ENCODE measurements at regions not wholly inside any gene's neighbourhood (a gene's known extent, or its start where the extent isn't known, plus 50 kb on each side); places are given as distances from the start of the nearest gene placed in this dataset.

- no peak overlapping the region for H3K27ac ChIP-seq
- TF ChIP-seq CTCF (conservative IDR thresholded peaks at IDR 0.05): no peak
Measured at GRCh38 chr13:107884564-107884963, 330.8 kb downstream of the LIG4 start.

DNA sequence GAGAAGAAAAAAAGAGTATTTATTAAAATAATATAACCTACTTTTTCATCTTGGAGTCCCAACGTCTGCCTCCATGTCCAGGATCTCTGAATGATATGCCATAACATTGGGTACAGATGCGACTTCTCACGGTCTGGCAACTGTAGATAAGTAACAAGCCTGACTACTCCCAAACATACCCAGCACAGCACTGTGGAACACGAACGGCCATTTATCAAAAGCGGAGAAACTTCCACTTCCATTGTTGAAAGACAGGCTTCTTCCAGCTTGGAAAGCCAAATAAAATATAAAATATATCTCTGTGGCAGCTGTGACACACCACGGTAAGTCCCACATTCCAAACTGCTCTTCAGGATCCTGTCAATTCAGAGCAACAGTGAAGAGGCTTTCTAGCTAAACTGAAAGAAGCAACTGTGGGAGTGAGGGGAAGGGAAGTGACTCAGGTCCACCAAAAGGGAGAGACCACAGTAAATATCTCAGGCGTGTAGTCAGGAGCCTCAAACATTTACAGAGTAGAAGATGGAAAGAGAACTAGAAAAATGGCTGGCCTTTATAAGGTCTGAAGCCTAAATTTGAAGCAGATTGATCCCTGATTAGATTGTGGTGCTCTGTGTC, 331.7 kb downstream of the LIG4 start:
- H3K27ac ChIP-seq: no peak overlapping the region
- no peak for TF ChIP-seq CTCF (conservative IDR thresholded peaks at IDR 0.05)

- no peak overlapping the region for H3K27ac ChIP-seq
- TF ChIP-seq CTCF (conservative IDR thresholded peaks at IDR 0.05): no peak
Measured at GRCh38 chr13:107882708-107883560, 332.4 kb downstream of the LIG4 start.

DNA sequence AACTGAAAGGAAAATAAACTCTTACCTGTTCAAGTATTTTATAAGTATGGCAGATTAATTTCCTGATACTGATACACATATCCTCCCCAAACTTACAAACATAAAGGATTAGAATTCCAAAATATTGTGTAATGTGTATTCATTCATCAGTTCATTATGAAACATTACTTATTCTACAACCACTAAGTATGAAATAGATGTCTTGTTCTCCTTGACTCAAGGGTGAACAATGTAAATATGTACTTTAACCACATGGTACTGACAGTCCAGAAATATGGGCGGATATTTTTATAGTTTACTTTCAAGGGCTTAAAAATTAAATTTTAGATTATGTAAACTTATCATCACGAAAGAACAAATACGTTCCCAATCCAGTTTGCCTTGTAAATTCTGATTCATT, 334.0 kb downstream of the LIG4 start:
- no peak for TF ChIP-seq CTCF (conservative IDR thresholded peaks at IDR 0.05)
- H3K27ac ChIP-seq: no peak overlapping the region

- TF ChIP-seq CTCF (conservative IDR thresholded peaks at IDR 0.05): no peak
- H3K27ac ChIP-seq: no peak overlapping the region
Measured at GRCh38 chr13:107874456-107874855, 340.9 kb downstream of the LIG4 start.

DNA sequence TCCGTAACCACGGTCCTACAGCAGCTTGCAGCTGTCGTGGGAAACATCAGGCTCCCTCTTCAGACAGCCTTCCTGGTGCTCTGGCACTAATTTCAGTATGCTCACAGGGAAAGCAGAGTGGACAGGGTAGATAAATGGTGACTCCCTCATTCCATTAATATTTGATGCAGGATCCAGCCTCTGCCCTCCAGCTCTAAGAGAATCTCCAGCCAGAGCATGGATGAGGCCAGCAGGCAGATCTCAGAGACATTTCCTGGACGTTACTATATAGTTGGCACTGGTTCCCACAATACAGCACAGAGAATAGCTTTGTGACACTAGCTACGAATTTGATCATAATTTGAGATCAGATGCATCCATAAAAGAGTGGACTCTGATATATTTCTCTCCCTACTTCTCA, 341.4 kb downstream of the LIG4 start:
- no peak for TF ChIP-seq CTCF (conservative IDR thresholded peaks at IDR 0.05)
- H3K27ac ChIP-seq: no peak overlapping the region

DNA sequence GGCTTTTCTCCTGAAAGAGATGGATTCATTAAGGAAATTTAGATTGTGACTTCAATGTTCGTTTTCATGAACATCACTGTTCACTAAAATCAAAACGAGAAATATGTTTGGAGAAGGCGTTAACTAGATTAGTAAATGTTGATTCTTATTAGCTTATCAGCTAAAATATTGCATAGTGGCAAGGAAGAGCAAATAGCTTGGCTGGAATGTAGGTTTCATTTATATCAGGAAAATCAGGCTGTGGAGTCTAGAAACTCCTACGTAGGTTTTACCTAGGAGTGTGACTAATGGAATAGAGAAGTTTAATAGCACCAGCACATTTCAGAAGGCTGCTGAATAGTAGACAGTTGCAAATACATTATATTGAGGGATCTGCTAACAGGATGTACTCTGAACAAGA, 344.9 kb downstream of the LIG4 start:
- no peak for TF ChIP-seq CTCF (conservative IDR thresholded peaks at IDR 0.05)
- no peak overlapping the region for H3K27ac ChIP-seq

All from VCaP (cell line).